Activated T-cell treated with anti-CD3 and anti-CD28 coated beads, Interleukin-2, amount 50 U/mL, for 72 hours (primary cell): ENCODE measurements at regions not wholly inside any gene's neighbourhood (a gene's known extent, or its start where the extent isn't known, plus 50 kb on each side); places are given as distances from the start of the nearest gene placed in this dataset.
"Not testable (repeated sequence)": the region's sequence is repeated elsewhere in the genome, so short reads cannot be mapped to it uniquely, and the experiment has no call there.

Experiments used
- ATAC-seq, 2 donors: fragments of 150-1000 bp; cut with Tn5 transposase; replicated peaks in 1 of 2; 2 replicates each; pipeline ENCODE4 v1.10.0; 2021; ENCODE audit warnings: moderate library complexity in 2 of 2, mild to moderate bottlenecking in 1 of 2
- DNase-seq, 2 donors: peaks; one replicate each; pipeline ENCODE4 v3.0.0; 2021 to 2022; ENCODE audit warnings: mixed read lengths in 1 of 2
- H3K27ac Mint-ChIP-seq: one replicate; pipeline ENCODE4 v1.8.0; 2022; ENCODE audit warnings: mild to moderate bottlenecking, moderate library complexity, mixed read lengths
- H3K27me3 Mint-ChIP-seq: one replicate; pipeline ENCODE4 v1.8.0; 2022; ENCODE audit warnings: low read depth, mixed read lengths
- H3K36me3 Mint-ChIP-seq, 2 donors: one replicate each; pipeline ENCODE4 v1.8.0; 2022; ENCODE audit warnings: mixed read lengths in 2 of 2, mild to moderate bottlenecking in 1 of 2; ENCODE audit not compliant: insufficient read depth in 2 of 2
- H3K4me1 Mint-ChIP-seq: one replicate; pipeline ENCODE4 v1.8.0; 2022; ENCODE audit warnings: low read depth, mixed read lengths
- H3K4me3 Mint-ChIP-seq, 2 donors: one replicate each; pipeline ENCODE4 v1.8.0; 2022; ENCODE audit warnings: mild to moderate bottlenecking in 2 of 2, mixed read lengths in 2 of 2, moderate library complexity in 2 of 2
- H3K9me3 Mint-ChIP-seq, 2 donors: one replicate each; pipeline ENCODE4 v1.8.0; 2022; ENCODE audit warnings: mixed read lengths in 2 of 2

GRCh38 chr6:67068781-67069180 is 1361.8 kb upstream of the EYS start:
- ATAC-seq = no peak
- H3K9me3 Mint-ChIP-seq = peaks cover 6 to 7% of the 10 kb centered on the region in 2 donors
- H3K27me3 Mint-ChIP-seq = no peaks in the 10 kb centered on the region

DNA sequence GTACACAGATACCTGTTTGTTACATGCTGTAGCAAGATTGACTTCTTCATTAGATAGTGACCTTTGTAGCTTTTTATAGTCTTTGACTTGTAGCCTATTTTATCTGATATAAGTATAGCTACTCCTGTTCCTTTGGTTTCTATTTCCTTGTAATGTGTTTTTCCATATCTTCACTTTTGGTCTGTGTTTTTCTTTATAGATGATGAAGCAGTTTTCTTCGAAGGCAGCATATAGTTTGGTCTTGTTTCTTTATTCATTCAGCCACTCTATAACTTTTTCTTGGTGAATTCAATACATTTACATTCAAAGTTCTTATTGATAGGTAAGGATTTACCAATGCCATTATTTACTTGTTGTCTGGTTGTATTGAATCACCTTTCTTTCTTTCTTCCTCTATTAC is 1357.3 kb upstream of the EYS start:
- Mint-ChIP-seq H3K27ac (no peak overlapping the region), H3K4me3 (no peak overlapping the region), H3K9me3 (peaks cover 8 to 9% of the 10 kb centered on the region in 2 donors), H3K36me3 (peaks cover 0 to 2% of the 10 kb centered on the region in 2 donors), H3K27me3 (no peaks in the 10 kb centered on the region), H3K4me1 (no peaks in the 10 kb centered on the region)
- DNase-seq (no peak), ATAC-seq (no peak)

More at GRCh38 chr6:67068781-67069180, 1361.8 kb upstream of the EYS start:
- Mint-ChIP-seq H3K36me3 (no peaks in the 10 kb centered on the region), H3K4me1 (no peaks in the 10 kb centered on the region), H3K27ac (no peak overlapping the region), H3K4me3 (no peak overlapping the region)
- DNase-seq = no peak

GRCh38 chr6:67047996-67048395 is 1341.0 kb upstream of the EYS start:
- H3K9me3 Mint-ChIP-seq = peaks cover 5 to 6% of the 10 kb centered on the region in 2 donors
- no peak for DNase-seq
- no peaks in the 10 kb centered on the region for H3K4me1 Mint-ChIP-seq
- ATAC-seq = no peak
- no peak overlapping the region for H3K4me3 Mint-ChIP-seq
- no peaks in the 10 kb centered on the region for H3K27me3 Mint-ChIP-seq
- H3K36me3 Mint-ChIP-seq = no peaks in the 10 kb centered on the region
- no peak overlapping the region for H3K27ac Mint-ChIP-seq

DNA sequence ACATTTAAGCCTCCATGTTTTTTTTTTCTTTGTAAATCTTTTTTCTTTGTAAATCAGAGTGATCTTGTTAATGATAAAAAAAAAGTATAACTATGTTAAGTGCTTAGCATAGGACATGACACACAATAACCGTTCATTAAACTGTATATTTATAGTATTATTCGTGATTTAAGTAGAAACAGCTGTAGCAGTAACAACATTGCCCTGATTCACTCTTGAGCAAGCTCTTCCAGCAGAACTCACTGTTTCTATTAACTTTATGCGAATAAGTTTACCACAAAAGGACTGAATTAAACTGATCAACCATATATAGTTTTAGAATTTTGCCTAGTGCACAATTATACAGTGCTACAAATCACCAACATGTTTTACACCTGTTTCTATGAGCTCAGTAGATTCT is 1338.0 kb upstream of the EYS start:
- no peaks in the 10 kb centered on the region for H3K36me3 Mint-ChIP-seq
- no peaks in the 10 kb centered on the region for H3K27me3 Mint-ChIP-seq
- no peak overlapping the region for H3K27ac Mint-ChIP-seq
- H3K9me3 Mint-ChIP-seq = peaks cover 6 to 9% of the 10 kb centered on the region in 2 donors
- no peaks in the 10 kb centered on the region for H3K4me1 Mint-ChIP-seq
- H3K4me3 Mint-ChIP-seq = no peak overlapping the region
- DNase-seq (no peak), ATAC-seq (no peak)

DNA sequence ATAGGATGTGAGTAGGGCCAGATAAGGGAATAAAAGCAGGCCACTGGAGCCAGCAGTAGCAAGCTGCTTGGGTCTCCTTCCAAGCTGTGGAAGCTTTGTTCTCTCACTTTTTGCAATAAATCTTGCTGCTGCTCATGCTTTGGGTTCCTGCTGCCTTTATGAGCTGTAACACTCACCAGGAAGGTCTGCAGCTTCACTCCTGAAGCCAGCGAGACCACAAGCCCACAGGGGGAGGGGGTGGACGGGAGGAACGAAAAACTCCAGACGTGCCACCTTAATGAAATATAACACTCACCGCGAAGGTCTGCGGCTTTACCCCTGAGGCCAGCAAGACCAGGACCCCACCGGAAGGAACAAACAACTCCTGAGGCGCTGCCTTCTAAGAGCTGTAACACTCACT is 1324.4 kb upstream of the EYS start:
- H3K4me1 Mint-ChIP-seq = no peaks in the 10 kb centered on the region
- H3K9me3 Mint-ChIP-seq = peaks cover 9 to 13% of the 10 kb centered on the region in 2 donors
- ATAC-seq (no peak), DNase-seq (no peak)
- no peaks in the 10 kb centered on the region for H3K36me3 Mint-ChIP-seq
- no peak overlapping the region for H3K4me3 Mint-ChIP-seq
- no peak overlapping the region for H3K27ac Mint-ChIP-seq
- H3K27me3 Mint-ChIP-seq = no peaks in the 10 kb centered on the region

DNA sequence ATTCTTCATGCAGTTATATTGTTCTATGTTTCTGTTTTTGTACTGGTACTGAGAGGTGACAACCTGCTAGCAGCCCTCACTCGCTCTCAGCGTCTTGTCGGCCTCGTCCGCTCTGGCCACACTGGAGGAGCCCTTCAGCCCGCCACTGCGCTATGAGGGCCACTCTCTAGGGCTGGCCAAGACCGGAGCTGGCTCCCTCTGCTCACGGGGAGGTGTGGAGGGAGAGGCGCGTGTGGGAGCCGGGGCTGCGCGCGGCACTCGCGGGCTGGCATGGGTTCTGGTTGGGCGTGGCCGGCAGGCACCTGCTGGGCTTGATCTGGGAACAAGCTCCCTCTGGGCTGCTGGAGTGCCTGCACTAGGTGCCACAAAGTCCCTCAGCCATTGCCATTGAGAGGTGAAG is 1323.8 kb upstream of the EYS start:
- H3K27ac Mint-ChIP-seq = no peak overlapping the region
- no peaks in the 10 kb centered on the region for H3K36me3 Mint-ChIP-seq
- no peak for DNase-seq

GRCh38 chr6:67016921-67017460 is 1310.0 kb upstream of the EYS start:
- Mint-ChIP-seq H3K4me3 (no peak overlapping the region), H3K36me3 (no peaks in the 10 kb centered on the region), H3K27me3 (no peaks in the 10 kb centered on the region), H3K4me1 (no peaks in the 10 kb centered on the region), H3K9me3 (peaks cover 3 to 8% of the 10 kb centered on the region in 2 donors), H3K27ac (no peak overlapping the region)
- DNase-seq = no peak
- no peak for ATAC-seq

More for the DNA sequence above, 1323.8 kb upstream of the EYS start:
- peaks cover 9 to 13% of the 10 kb centered on the region in 2 donors for H3K9me3 Mint-ChIP-seq
- H3K27me3 Mint-ChIP-seq = no peaks in the 10 kb centered on the region
- no peak for ATAC-seq
- no peaks in the 10 kb centered on the region for H3K4me1 Mint-ChIP-seq
- no peak overlapping the region for H3K4me3 Mint-ChIP-seq

DNA sequence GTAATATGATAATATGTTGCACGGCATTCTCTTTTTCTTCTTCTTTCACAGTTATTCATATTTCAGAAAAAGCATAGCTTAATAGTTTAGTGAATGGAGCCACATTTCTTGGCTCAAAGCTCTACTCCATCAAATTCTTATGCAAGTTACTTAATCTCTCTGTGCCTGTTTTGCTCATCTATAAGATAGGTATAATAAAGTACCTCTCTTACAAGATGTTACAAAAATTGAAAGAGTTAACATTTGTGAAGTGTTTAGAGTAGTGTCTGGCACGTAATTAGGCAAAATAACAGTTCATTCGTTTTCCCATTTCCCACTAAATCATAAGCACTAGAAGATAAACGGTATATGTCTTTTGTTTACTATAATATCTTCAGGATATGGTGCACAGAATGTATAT is 1304.4 kb upstream of the EYS start:
- Mint-ChIP-seq H3K4me1 (no peaks in the 10 kb centered on the region), H3K4me3 (no peak overlapping the region), H3K27ac (no peak overlapping the region), H3K27me3 (no peaks in the 10 kb centered on the region), H3K36me3 (peaks cover 0 to 2% of the 10 kb centered on the region in 2 donors), H3K9me3 (peaks cover 4 to 6% of the 10 kb centered on the region in 2 donors)
- no peak for ATAC-seq
- DNase-seq = no peak

DNA sequence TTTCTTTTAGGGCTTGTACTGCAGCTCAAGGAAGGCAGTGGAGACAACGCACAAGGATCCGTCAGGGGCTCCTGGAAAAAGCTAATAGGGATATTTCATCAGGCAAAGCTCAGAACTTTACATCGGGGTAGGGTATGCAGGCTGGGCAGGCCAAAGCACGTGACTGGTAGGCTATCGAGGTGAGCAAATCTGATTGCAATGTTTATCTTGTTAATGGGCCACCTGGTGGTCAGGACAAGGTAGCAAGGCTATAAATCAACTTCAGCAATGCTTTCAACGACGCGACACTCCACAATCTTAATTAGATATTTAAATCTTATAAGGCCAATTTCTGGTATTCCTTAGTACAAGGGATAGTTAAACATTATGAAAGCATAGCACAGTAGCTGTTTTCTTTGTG is 1302.8 kb upstream of the EYS start:
- no peak overlapping the region for H3K4me3 Mint-ChIP-seq
- ATAC-seq = no peak

DNA sequence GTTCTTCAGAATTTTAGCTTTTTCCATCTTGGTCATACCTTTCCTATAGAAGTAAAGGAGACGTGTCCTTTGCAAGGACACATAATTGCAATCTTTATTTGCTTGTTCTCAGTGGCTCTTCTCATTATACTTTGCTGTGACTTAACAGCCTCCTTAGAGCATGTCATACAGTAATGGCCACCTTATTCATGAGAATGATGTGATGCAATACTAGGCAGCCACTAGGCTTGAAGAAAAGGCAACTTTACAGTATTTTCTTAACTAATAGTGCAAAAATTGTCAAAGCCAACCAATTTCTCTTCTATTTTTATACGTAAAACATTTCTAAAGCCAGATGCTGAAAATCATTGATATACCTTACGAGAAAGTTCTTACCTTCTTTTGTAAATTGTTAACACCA is 1296.8 kb upstream of the EYS start:
- Mint-ChIP-seq H3K27ac (no peak overlapping the region), H3K36me3 (peaks cover 0 to 1% of the 10 kb centered on the region in 2 donors), H3K4me3 (no peak overlapping the region), H3K9me3 (peaks cover 1 to 2% of the 10 kb centered on the region in 2 donors), H3K27me3 (no peaks in the 10 kb centered on the region), H3K4me1 (no peaks in the 10 kb centered on the region)
- ATAC-seq (no peak), DNase-seq (no peak)

More for the DNA sequence above, 1302.8 kb upstream of the EYS start:
- Mint-ChIP-seq H3K36me3 (peaks cover 0 to 2% of the 10 kb centered on the region in 2 donors), H3K27me3 (no peaks in the 10 kb centered on the region), H3K27ac (no peak overlapping the region), H3K4me1 (no peaks in the 10 kb centered on the region), H3K9me3 (peaks cover 4% of the 10 kb centered on the region in 2 donors)
- DNase-seq = no peak

DNA sequence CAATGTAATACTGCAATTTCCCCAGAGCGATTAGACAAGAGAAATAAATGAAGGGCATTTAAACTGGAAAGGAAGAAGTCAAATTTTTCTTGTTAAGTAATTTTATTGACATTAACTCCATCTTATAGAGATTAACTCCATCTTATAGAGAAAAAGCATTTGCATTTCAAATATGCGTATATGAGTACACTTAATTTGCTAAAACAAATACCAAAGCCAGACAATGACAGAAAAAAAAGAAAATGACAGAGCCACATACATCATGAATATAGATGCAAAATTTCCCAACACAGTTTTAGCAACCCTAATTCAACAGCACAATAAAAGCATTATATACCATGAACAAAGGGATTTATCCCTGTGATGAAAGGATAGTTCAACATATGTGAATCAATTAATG is 1293.1 kb upstream of the EYS start:
- H3K4me3 Mint-ChIP-seq = no peak overlapping the region
- no peaks in the 10 kb centered on the region for H3K27me3 Mint-ChIP-seq
- peaks cover 5% of the 10 kb centered on the region in 2 donors for H3K9me3 Mint-ChIP-seq
- H3K4me1 Mint-ChIP-seq = no peaks in the 10 kb centered on the region
- peaks cover 0 to 3% of the 10 kb centered on the region in 2 donors for H3K36me3 Mint-ChIP-seq
- ATAC-seq (no peak), DNase-seq (no peak)
- H3K27ac Mint-ChIP-seq = no peak overlapping the region

DNA sequence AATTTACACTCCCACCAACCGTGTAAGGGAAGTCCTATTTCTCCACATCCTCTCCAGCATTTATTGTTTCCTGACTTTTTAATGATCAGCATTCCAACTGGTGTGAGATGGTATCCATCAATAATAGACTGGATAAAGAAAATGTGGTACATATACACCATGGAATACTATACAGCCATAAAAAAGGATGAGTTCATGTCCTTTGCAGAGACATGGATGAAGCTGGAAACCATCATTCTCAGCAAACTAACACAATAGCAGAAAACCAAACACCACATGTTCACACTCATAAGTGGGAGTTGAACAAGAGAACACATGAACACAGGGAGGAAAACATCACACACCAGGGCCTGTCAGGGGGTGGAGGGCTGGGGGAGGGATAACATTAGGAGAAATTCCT is 1290.6 kb upstream of the EYS start:
- not testable (repeated sequence) for H3K27ac Mint-ChIP-seq, DNase-seq, H3K36me3 Mint-ChIP-seq, H3K4me3 Mint-ChIP-seq, H3K4me1 Mint-ChIP-seq, H3K9me3 Mint-ChIP-seq, H3K27me3 Mint-ChIP-seq, ATAC-seq

DNA sequence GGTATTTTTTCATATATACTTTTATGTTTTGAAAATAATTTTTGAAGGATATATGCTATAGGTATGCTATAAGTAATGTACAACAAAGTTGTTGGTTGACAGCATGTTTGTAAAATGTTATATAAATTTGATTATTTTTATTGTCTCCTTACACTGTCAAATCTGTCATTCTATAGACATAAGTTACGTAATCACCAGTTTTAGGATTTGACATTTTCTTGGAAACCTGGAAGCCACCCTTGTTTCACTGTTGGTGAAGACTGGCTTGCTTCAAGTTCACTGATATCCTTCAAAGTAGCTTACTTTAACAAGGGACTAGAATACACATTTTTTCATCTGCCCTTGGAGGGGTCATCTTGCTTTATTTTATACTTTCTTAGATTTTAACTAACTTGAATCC is 1288.6 kb upstream of the EYS start:
- DNase-seq = no peak
- H3K9me3 Mint-ChIP-seq = peaks cover 3% of the 10 kb centered on the region in 2 donors
- peaks cover 0 to 4% of the 10 kb centered on the region in 2 donors for H3K36me3 Mint-ChIP-seq
- no peak overlapping the region for H3K4me3 Mint-ChIP-seq
- no peak for ATAC-seq
- no peaks in the 10 kb centered on the region for H3K27me3 Mint-ChIP-seq
- H3K4me1 Mint-ChIP-seq = no peaks in the 10 kb centered on the region
- H3K27ac Mint-ChIP-seq = no peak overlapping the region

DNA sequence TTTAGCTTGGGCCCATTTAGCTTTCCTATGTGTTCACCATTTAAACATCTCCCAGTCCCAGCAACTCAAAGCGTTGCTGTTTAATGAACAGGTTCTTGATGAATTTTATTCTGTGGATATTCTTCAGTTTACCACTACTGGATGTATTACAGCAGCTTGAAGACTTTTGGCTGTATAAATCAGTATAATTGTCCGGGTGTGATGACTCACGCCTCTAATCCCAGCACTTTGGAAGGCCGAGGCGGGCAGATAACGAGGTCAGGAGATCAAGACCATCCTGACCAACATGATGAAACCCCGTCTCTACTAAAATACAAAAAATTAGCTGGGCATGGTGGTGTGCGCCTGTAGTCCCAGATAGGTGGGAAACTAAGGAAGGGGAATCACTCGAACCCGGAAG is 1286.7 kb upstream of the EYS start:
- H3K27me3 Mint-ChIP-seq, ATAC-seq, H3K36me3 Mint-ChIP-seq, H3K9me3 Mint-ChIP-seq, H3K4me3 Mint-ChIP-seq, H3K27ac Mint-ChIP-seq, H3K4me1 Mint-ChIP-seq, DNase-seq: not testable (repeated sequence)
